ENCODE measurements at regions not wholly inside any gene's neighbourhood (a gene's known extent, or its start where the extent isn't known, plus 50 kb on each side); places are given as distances from the start of the nearest gene placed in this dataset.

GRCh38 chr2:215691346-215691745 is 255.5 kb upstream of the FN1 start:
- DNase-seq (ENCODE audit: low read depth, low spot score): no peak

- DNase-seq (ENCODE audit: low read depth, low spot score): no peak
Observed at GRCh38 chr2:215687149-215688031, 251.5 kb upstream of the FN1 start.

GRCh38 chr2:215685238-215685990 is 249.5 kb upstream of the FN1 start:
- no peak for DNase-seq (ENCODE audit: low read depth, low spot score)

- no peak for DNase-seq (ENCODE audit: low read depth, low spot score)
Observed at GRCh38 chr2:215684448-215685237, 248.8 kb upstream of the FN1 start.

- no peak for DNase-seq (ENCODE audit: low read depth, low spot score)
Observed at GRCh38 chr2:215683295-215683694, 247.4 kb upstream of the FN1 start.

- no peak for DNase-seq (ENCODE audit: low read depth, low spot score)
Observed at GRCh38 chr2:215681799-215682596, 246.1 kb upstream of the FN1 start.

- peak; percentile 2 for DNase-seq (ENCODE audit: low read depth, low spot score)
Observed at GRCh38 chr2:215680605-215681598, 245.0 kb upstream of the FN1 start.

GRCh38 chr2:215678094-215678493 is 242.2 kb upstream of the FN1 start:
- no peak for DNase-seq (ENCODE audit: low read depth, low spot score)

GRCh38 chr2:215677481-215677880 is 241.6 kb upstream of the FN1 start:
- no peak for DNase-seq (ENCODE audit: low read depth, low spot score)

GRCh38 chr2:215672406-215672805 is 236.5 kb upstream of the FN1 start:
- DNase-seq (ENCODE audit: low read depth, low spot score): no peak

- no peak for DNase-seq (ENCODE audit: low read depth, low spot score)
Observed at GRCh38 chr2:215671691-215672090, 235.8 kb upstream of the FN1 start.

- DNase-seq (ENCODE audit: low read depth, low spot score): no peak
Observed at GRCh38 chr2:215671244-215671643, 235.4 kb upstream of the FN1 start.

GRCh38 chr2:215670396-215670795 is 234.5 kb upstream of the FN1 start:
- no peak for DNase-seq (ENCODE audit: low read depth, low spot score)

GRCh38 chr2:215668378-215668775 is 232.5 kb upstream of the FN1 start:
- no peak for DNase-seq (ENCODE audit: low read depth, low spot score)

GRCh38 chr2:215667585-215668377 is 231.9 kb upstream of the FN1 start:
- DNase-seq (ENCODE audit: low read depth, low spot score): no peak

GRCh38 chr2:215664847-215665525 is 229.1 kb upstream of the FN1 start:
- DNase-seq (ENCODE audit: low read depth, low spot score): no peak

GRCh38 chr2:215662715-215663114 is 226.8 kb upstream of the FN1 start:
- no peak for DNase-seq (ENCODE audit: low read depth, low spot score)

GRCh38 chr2:215660687-215661086 is 224.8 kb upstream of the FN1 start:
- DNase-seq (ENCODE audit: low read depth, low spot score): no peak

- no peak for DNase-seq (ENCODE audit: low read depth, low spot score)
Observed at GRCh38 chr2:215659650-215660049, 223.8 kb upstream of the FN1 start.

Data from activated CD4-positive, CD25-positive, alpha-beta regulatory T cell treated with anti-CD3 and anti-CD28 coated beads, Interleukin-2, amount 50 U/mL, for 16 hours (primary cell).